GM12878 (cell line): ENCODE measurements at regions not wholly inside any gene's neighbourhood (a gene's known extent, or its start where the extent isn't known, plus 50 kb on each side); places are given as distances from the start of the nearest gene placed in this dataset.

Experiments
- HCFC1 ChIP-seq: fragments of 150-350 bp; IDR thresholded peaks from 2 replicates; pipeline ENCODE4 v1.6.1; 2014; ENCODE audit warnings: low read length
- POLR2A ChIP-seq: IDR thresholded peaks from 2 replicates; pipeline ENCODE4 v1.6.1; 2011; ENCODE audit warnings: low read depth, mild to moderate bottlenecking, low read length
- POLR2AphosphoS5 ChIP-seq: IDR thresholded peaks from 2 replicates; pipeline ENCODE4 v1.6.1; 2011; ENCODE audit warnings: mild to moderate bottlenecking, low read length, inconsistent platforms
- RELA ChIP-seq: fragments of 450-650 bp; IDR thresholded peaks from 2 replicates; pipeline ENCODE4 v1.8.0; 2014; ENCODE audit warnings: borderline replicate concordance; ENCODE audit not compliant: partially characterized antibody
- ZNF24 ChIP-seq: fragments of 450-650 bp; IDR thresholded peaks from 2 replicates; pipeline ENCODE4 v1.6.1; 2017; ENCODE audit warnings: antibody characterized with exemption, mild to moderate bottlenecking
- TF ChIP-seq, protein P1 (sequence below): IDR thresholded peaks from 2 replicates; pipeline ENCODE4 v1.6.1; 2011; ENCODE audit warnings: mild to moderate bottlenecking, low read depth, low read length, moderate library complexity; ENCODE audit not compliant: insufficient replicate concordance
- TF ChIP-seq, protein P2 (sequence below), 3 experiments: IDR thresholded peaks in 2 of 3; conservative IDR thresholded peaks in 1 of 3; 2 replicates each; pipeline ENCODE4 v1.5.1; 2011; ENCODE audit warnings: low read depth in 3 of 3, low read length in 3 of 3, mild to moderate bottlenecking in 3 of 3, control low read depth in 2 of 3, moderate library complexity in 2 of 3, inconsistent platforms in 1 of 3, mixed read lengths in 1 of 3; ENCODE audit not compliant: control insufficient read depth in 2 of 3, insufficient read depth in 1 of 3; ENCODE audit errors: extremely low read depth in 1 of 3

DNA sequence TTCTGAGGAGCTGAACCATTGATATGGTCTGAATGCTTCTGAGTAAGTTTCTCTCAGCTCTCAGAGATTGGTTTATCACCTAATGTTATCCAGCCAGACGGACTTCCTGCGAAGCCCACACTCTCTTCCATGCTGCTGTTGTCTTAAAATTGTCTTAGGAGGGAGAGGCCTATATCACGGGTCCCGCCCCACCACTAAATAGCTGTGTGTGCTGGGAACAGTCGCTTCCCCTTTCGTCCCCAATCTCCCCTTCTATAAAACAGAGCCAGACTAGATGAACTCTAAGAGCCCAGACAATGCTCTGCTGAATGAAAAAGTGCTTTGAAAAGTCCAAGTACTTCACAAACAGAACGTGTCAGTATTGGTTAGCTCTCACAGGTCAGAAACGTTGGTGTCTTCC lies 81.4 kb upstream of the AKIP1 start:
- TF ChIP-seq HCFC1 (no peak), ZNF24 (no peak), RELA (no peak), POLR2A (no peak), POLR2AphosphoS5 (no peak)
- TF ChIP-seq, protein P1, sequence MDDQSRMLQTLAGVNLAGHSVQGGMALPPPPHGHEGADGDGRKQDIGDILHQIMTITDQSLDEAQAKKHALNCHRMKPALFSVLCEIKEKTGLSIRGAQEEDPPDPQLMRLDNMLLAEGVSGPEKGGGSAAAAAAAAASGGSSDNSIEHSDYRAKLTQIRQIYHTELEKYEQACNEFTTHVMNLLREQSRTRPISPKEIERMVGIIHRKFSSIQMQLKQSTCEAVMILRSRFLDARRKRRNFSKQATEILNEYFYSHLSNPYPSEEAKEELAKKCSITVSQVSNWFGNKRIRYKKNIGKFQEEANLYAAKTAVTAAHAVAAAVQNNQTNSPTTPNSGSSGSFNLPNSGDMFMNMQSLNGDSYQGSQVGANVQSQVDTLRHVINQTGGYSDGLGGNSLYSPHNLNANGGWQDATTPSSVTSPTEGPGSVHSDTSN = no peak
- TF ChIP-seq, protein P2, sequence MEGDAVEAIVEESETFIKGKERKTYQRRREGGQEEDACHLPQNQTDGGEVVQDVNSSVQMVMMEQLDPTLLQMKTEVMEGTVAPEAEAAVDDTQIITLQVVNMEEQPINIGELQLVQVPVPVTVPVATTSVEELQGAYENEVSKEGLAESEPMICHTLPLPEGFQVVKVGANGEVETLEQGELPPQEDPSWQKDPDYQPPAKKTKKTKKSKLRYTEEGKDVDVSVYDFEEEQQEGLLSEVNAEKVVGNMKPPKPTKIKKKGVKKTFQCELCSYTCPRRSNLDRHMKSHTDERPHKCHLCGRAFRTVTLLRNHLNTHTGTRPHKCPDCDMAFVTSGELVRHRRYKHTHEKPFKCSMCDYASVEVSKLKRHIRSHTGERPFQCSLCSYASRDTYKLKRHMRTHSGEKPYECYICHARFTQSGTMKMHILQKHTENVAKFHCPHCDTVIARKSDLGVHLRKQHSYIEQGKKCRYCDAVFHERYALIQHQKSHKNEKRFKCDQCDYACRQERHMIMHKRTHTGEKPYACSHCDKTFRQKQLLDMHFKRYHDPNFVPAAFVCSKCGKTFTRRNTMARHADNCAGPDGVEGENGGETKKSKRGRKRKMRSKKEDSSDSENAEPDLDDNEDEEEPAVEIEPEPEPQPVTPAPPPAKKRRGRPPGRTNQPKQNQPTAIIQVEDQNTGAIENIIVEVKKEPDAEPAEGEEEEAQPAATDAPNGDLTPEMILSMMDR (IDR thresholded peaks at IDR 0.05 in 2 of 3, conservative IDR thresholded peaks at IDR 0.05 in 1 of 3; ENCODE audit: control insufficient read depth in 2 of 3, extremely low read depth in 1 of 3, insufficient read depth in 1 of 3, low read depth in 3 of 3, low read length in 3 of 3) = no peak
